ENCODE measurements at regions not wholly inside any gene's neighbourhood (a gene's known extent, or its start where the extent isn't known, plus 50 kb on each side); places are given as distances from the start of the nearest gene placed in this dataset.
"Not testable (repeated sequence)": the region's sequence is repeated elsewhere in the genome, so short reads cannot be mapped to it uniquely, and the experiment has no call there.

GRCh38 chr11:71369411-71369810 is 78.8 kb downstream of the DHCR7 start:
- H3K27me3 ChIP-seq (ENCODE audit: control insufficient read depth in 2 of 2, insufficient read depth in 1 of 2, low read length in 1 of 2), result no peaks in the 10 kb centered on the region
- DNase-seq (ENCODE audit: low read depth in 6 of 9, low spot score in 9 of 9), result no peak
- H3K4me3 ChIP-seq (ENCODE audit: low read length in 2 of 2), result no peak overlapping the region
- H3K9me3 ChIP-seq (ENCODE audit: control insufficient read depth in 2 of 2, insufficient read depth in 1 of 2, low read length in 1 of 2), result peaks cover 0 to 2% of the 10 kb centered on the region in 2 donors
- H3K4me1 ChIP-seq (ENCODE audit: control insufficient read depth in 2 of 2, insufficient read depth in 2 of 2, low read length in 2 of 2), result no peaks in the 10 kb centered on the region
- WGBS, result 88% methylated on average over 9 of the region's 9 CpGs
- no peaks in the 10 kb centered on the region for H3K36me3 ChIP-seq (ENCODE audit: control insufficient read depth in 2 of 2, insufficient read depth in 2 of 2, low read length in 1 of 2)
- no peak overlapping the region for H3K27ac ChIP-seq (ENCODE audit: low read depth in 1 of 2, low read length in 1 of 2)

GRCh38 chr11:71368966-71369365 is 79.2 kb downstream of the DHCR7 start:
- H3K4me1 ChIP-seq (ENCODE audit: control insufficient read depth in 2 of 2, insufficient read depth in 2 of 2, low read length in 2 of 2), result no peaks in the 10 kb centered on the region
- no peak for DNase-seq (ENCODE audit: low read depth in 6 of 9, low spot score in 9 of 9)
- no peaks in the 10 kb centered on the region for H3K27me3 ChIP-seq (ENCODE audit: control insufficient read depth in 2 of 2, insufficient read depth in 1 of 2, low read length in 1 of 2)
- WGBS, result 85% methylated on average over 15 of the region's 15 CpGs
- H3K36me3 ChIP-seq (ENCODE audit: control insufficient read depth in 2 of 2, insufficient read depth in 2 of 2, low read length in 1 of 2), result no peaks in the 10 kb centered on the region
- no peak overlapping the region for H3K4me3 ChIP-seq (ENCODE audit: low read length in 2 of 2)
- H3K9me3 ChIP-seq (ENCODE audit: control insufficient read depth in 2 of 2, insufficient read depth in 1 of 2, low read length in 1 of 2), result peaks cover 0 to 3% of the 10 kb centered on the region in 2 donors
- no peak overlapping the region for H3K27ac ChIP-seq (ENCODE audit: low read depth in 1 of 2, low read length in 1 of 2)

GRCh38 chr11:71367756-71368155 is 80.4 kb downstream of the DHCR7 start:
- no peak overlapping the region for H3K4me3 ChIP-seq (ENCODE audit: low read length in 2 of 2)
- H3K27ac ChIP-seq (ENCODE audit: low read depth in 1 of 2, low read length in 1 of 2), result no peak overlapping the region
- no peaks in the 10 kb centered on the region for H3K36me3 ChIP-seq (ENCODE audit: control insufficient read depth in 2 of 2, insufficient read depth in 2 of 2, low read length in 1 of 2)
- H3K9me3 ChIP-seq (ENCODE audit: control insufficient read depth in 2 of 2, insufficient read depth in 1 of 2, low read length in 1 of 2), result peaks cover 0 to 3% of the 10 kb centered on the region in 2 donors
- H3K27me3 ChIP-seq (ENCODE audit: control insufficient read depth in 2 of 2, insufficient read depth in 1 of 2, low read length in 1 of 2), result no peaks in the 10 kb centered on the region
- no peaks in the 10 kb centered on the region for H3K4me1 ChIP-seq (ENCODE audit: control insufficient read depth in 2 of 2, insufficient read depth in 2 of 2, low read length in 2 of 2)
- DNase-seq (ENCODE audit: low read depth in 6 of 9, low spot score in 9 of 9), result no peak
- 84% methylated on average over 12 of the region's 12 CpGs for WGBS

GRCh38 chr11:71367276-71367675 is 80.9 kb downstream of the DHCR7 start:
- H3K27me3 ChIP-seq (ENCODE audit: control insufficient read depth in 2 of 2, insufficient read depth in 1 of 2, low read length in 1 of 2); H3K4me3 ChIP-seq (ENCODE audit: low read length in 2 of 2); H3K9me3 ChIP-seq (ENCODE audit: control insufficient read depth in 2 of 2, insufficient read depth in 1 of 2, low read length in 1 of 2); H3K4me1 ChIP-seq (ENCODE audit: control insufficient read depth in 2 of 2, insufficient read depth in 2 of 2, low read length in 2 of 2); DNase-seq (ENCODE audit: low read depth in 6 of 9, low spot score in 9 of 9); H3K27ac ChIP-seq (ENCODE audit: low read depth in 1 of 2, low read length in 1 of 2); H3K36me3 ChIP-seq (ENCODE audit: control insufficient read depth in 2 of 2, insufficient read depth in 2 of 2, low read length in 1 of 2): not testable (repeated sequence)
- 92% methylated on average over 1 of the region's 3 CpGs for WGBS

GRCh38 chr11:71366076-71366475 is 82.1 kb downstream of the DHCR7 start:
- Histone ChIP-seq H3K36me3 (ENCODE audit: control insufficient read depth in 2 of 2, insufficient read depth in 2 of 2, low read length in 1 of 2) (no peaks in the 10 kb centered on the region), H3K9me3 (ENCODE audit: control insufficient read depth in 2 of 2, insufficient read depth in 1 of 2, low read length in 1 of 2) (peaks cover 0 to 7% of the 10 kb centered on the region in 2 donors), H3K4me1 (ENCODE audit: control insufficient read depth in 2 of 2, insufficient read depth in 2 of 2, low read length in 2 of 2) (no peaks in the 10 kb centered on the region), H3K27me3 (ENCODE audit: control insufficient read depth in 2 of 2, insufficient read depth in 1 of 2, low read length in 1 of 2) (no peaks in the 10 kb centered on the region), H3K4me3 (ENCODE audit: low read length in 2 of 2) (no peak overlapping the region), H3K27ac (ENCODE audit: low read depth in 1 of 2, low read length in 1 of 2) (no peak overlapping the region)
- 49% methylated on average over 7 of the region's 7 CpGs for WGBS
- DNase-seq (ENCODE audit: low read depth in 6 of 9, low spot score in 9 of 9), result no peak

GRCh38 chr11:71365626-71366025 is 82.6 kb downstream of the DHCR7 start:
- Histone ChIP-seq H3K4me3 (ENCODE audit: low read length in 2 of 2) (no peak overlapping the region), H3K27ac (ENCODE audit: low read depth in 1 of 2, low read length in 1 of 2) (no peak overlapping the region), H3K27me3 (ENCODE audit: control insufficient read depth in 2 of 2, insufficient read depth in 1 of 2, low read length in 1 of 2) (no peaks in the 10 kb centered on the region), H3K36me3 (ENCODE audit: control insufficient read depth in 2 of 2, insufficient read depth in 2 of 2, low read length in 1 of 2) (no peaks in the 10 kb centered on the region), H3K9me3 (ENCODE audit: control insufficient read depth in 2 of 2, insufficient read depth in 1 of 2, low read length in 1 of 2) (peaks cover 0 to 7% of the 10 kb centered on the region in 2 donors), H3K4me1 (ENCODE audit: control insufficient read depth in 2 of 2, insufficient read depth in 2 of 2, low read length in 2 of 2) (no peaks in the 10 kb centered on the region)
- WGBS, result 96% methylated on average over 6 of the region's 6 CpGs
- no peak for DNase-seq (ENCODE audit: low read depth in 6 of 9, low spot score in 9 of 9)

GRCh38 chr11:71364806-71365205 is 83.4 kb downstream of the DHCR7 start:
- DNase-seq (ENCODE audit: low read depth in 6 of 9, low spot score in 9 of 9), result no peak
- Histone ChIP-seq H3K36me3 (ENCODE audit: control insufficient read depth in 2 of 2, insufficient read depth in 2 of 2, low read length in 1 of 2) (no peaks in the 10 kb centered on the region), H3K4me1 (ENCODE audit: control insufficient read depth in 2 of 2, insufficient read depth in 2 of 2, low read length in 2 of 2) (no peaks in the 10 kb centered on the region), H3K4me3 (ENCODE audit: low read length in 2 of 2) (no peak overlapping the region), H3K27me3 (ENCODE audit: control insufficient read depth in 2 of 2, insufficient read depth in 1 of 2, low read length in 1 of 2) (no peaks in the 10 kb centered on the region), H3K9me3 (ENCODE audit: control insufficient read depth in 2 of 2, insufficient read depth in 1 of 2, low read length in 1 of 2) (peaks cover 0 to 7% of the 10 kb centered on the region in 2 donors), H3K27ac (ENCODE audit: low read depth in 1 of 2, low read length in 1 of 2) (no peak overlapping the region)
- 95% methylated on average over 5 of the region's 5 CpGs for WGBS

- WGBS, result 84% methylated on average over 4 of the region's 4 CpGs
- Histone ChIP-seq H3K9me3 (ENCODE audit: control insufficient read depth in 2 of 2, insufficient read depth in 1 of 2, low read length in 1 of 2) (peaks cover 0 to 7% of the 10 kb centered on the region in 2 donors), H3K27me3 (ENCODE audit: control insufficient read depth in 2 of 2, insufficient read depth in 1 of 2, low read length in 1 of 2) (no peaks in the 10 kb centered on the region), H3K36me3 (ENCODE audit: control insufficient read depth in 2 of 2, insufficient read depth in 2 of 2, low read length in 1 of 2) (no peaks in the 10 kb centered on the region), H3K27ac (ENCODE audit: low read depth in 1 of 2, low read length in 1 of 2) (no peak overlapping the region), H3K4me1 (ENCODE audit: control insufficient read depth in 2 of 2, insufficient read depth in 2 of 2, low read length in 2 of 2) (no peaks in the 10 kb centered on the region), H3K4me3 (ENCODE audit: low read length in 2 of 2) (no peak overlapping the region)
- DNase-seq (ENCODE audit: low read depth in 6 of 9, low spot score in 9 of 9), result no peak
Measured at GRCh38 chr11:71364176-71364671, 84.0 kb downstream of the DHCR7 start.

GRCh38 chr11:71363721-71364120 is 84.5 kb downstream of the DHCR7 start:
- no peak for DNase-seq (ENCODE audit: low read depth in 6 of 9, low spot score in 9 of 9)
- H3K4me3 ChIP-seq (ENCODE audit: low read length in 2 of 2), result no peak overlapping the region
- no peak overlapping the region for H3K27ac ChIP-seq (ENCODE audit: low read depth in 1 of 2, low read length in 1 of 2)
- H3K27me3 ChIP-seq (ENCODE audit: control insufficient read depth in 2 of 2, insufficient read depth in 1 of 2, low read length in 1 of 2), result no peaks in the 10 kb centered on the region
- no peaks in the 10 kb centered on the region for H3K36me3 ChIP-seq (ENCODE audit: control insufficient read depth in 2 of 2, insufficient read depth in 2 of 2, low read length in 1 of 2)
- H3K9me3 ChIP-seq (ENCODE audit: control insufficient read depth in 2 of 2, insufficient read depth in 1 of 2, low read length in 1 of 2), result peaks cover 0 to 7% of the 10 kb centered on the region in 2 donors
- WGBS, result 96% methylated on average over 4 of the region's 4 CpGs
- H3K4me1 ChIP-seq (ENCODE audit: control insufficient read depth in 2 of 2, insufficient read depth in 2 of 2, low read length in 2 of 2), result no peaks in the 10 kb centered on the region
